HG03025 (cell line): ENCODE measurements at regions not wholly inside any gene's neighbourhood (a gene's known extent, or its start where the extent isn't known, plus 50 kb on each side); places are given as distances from the start of the nearest gene placed in this dataset.
"Not testable (repeated sequence)": the region's sequence is repeated elsewhere in the genome, so short reads cannot be mapped to it uniquely, and the experiment has no call there.

Source experiments
- ATAC-seq: cut with Tn5 transposase; IDR thresholded peaks from one replicate; pipeline ENCODE4 v1.9.1; 2021; ENCODE audit warnings: mild to moderate bottlenecking, moderate library complexity; ENCODE audit not compliant: unreplicated experiment, low FRiP score

- no peak for ATAC-seq
Observed at GRCh38 chr10:84571146-84571545, 242.8 kb downstream of the CCSER2 start.

- no peak for ATAC-seq
Observed at GRCh38 chr10:84574102-84574501, 245.7 kb downstream of the CCSER2 start.

- no peak for ATAC-seq
Observed at GRCh38 chr10:84581976-84582375, 253.6 kb downstream of the CCSER2 start.

GRCh38 chr10:84583501-84583900, 255.1 kb downstream of the CCSER2 start:
- ATAC-seq: no peak

GRCh38 chr10:84587789-84588188, 259.4 kb downstream of the CCSER2 start:
- ATAC-seq: no peak

- ATAC-seq: no peak
Observed at GRCh38 chr10:84588426-84588825, 260.0 kb downstream of the CCSER2 start.

- ATAC-seq: no peak
Observed at GRCh38 chr10:84588971-84589370, 260.6 kb downstream of the CCSER2 start.

GRCh38 chr10:84589526-84590205, 261.3 kb downstream of the CCSER2 start:
- ATAC-seq: no peak

GRCh38 chr10:84590327-84591193, 262.2 kb downstream of the CCSER2 start:
- no peak for ATAC-seq

- ATAC-seq: no peak
Observed at GRCh38 chr10:84593506-84593905, 265.1 kb downstream of the CCSER2 start.

- ATAC-seq: no peak
Observed at GRCh38 chr10:84596585-84596984, 268.2 kb downstream of the CCSER2 start.

GRCh38 chr10:84599254-84599653, 270.9 kb downstream of the CCSER2 start:
- ATAC-seq: no peak

GRCh38 chr10:84600947-84601346, 272.6 kb downstream of the CCSER2 start:
- no peak for ATAC-seq

GRCh38 chr10:84602543-84602942, 274.2 kb downstream of the CCSER2 start:
- not testable (repeated sequence) for ATAC-seq

GRCh38 chr10:84603971-84604370, 275.6 kb downstream of the CCSER2 start:
- no peak for ATAC-seq

- no peak for ATAC-seq
Observed at GRCh38 chr10:84605802-84606201, 277.4 kb downstream of the CCSER2 start.

- no peak for ATAC-seq
Observed at GRCh38 chr10:84606428-84606827, 278.0 kb downstream of the CCSER2 start.

GRCh38 chr10:84607044-84607443, 278.7 kb downstream of the CCSER2 start:
- no peak for ATAC-seq

- no peak for ATAC-seq
Observed at GRCh38 chr10:84607523-84607922, 279.1 kb downstream of the CCSER2 start.

- ATAC-seq: no peak
Observed at GRCh38 chr10:84608126-84608525, 279.7 kb downstream of the CCSER2 start.

- no peak for ATAC-seq
Observed at GRCh38 chr10:84613336-84614021, 285.1 kb downstream of the CCSER2 start.
